ENCODE measurements at regions not wholly inside any gene's neighbourhood (a gene's known extent, or its start where the extent isn't known, plus 50 kb on each side); places are given as distances from the start of the nearest gene placed in this dataset.

GRCh38 chr12:92505254-92506231 lies 197.2 kb upstream of the PLEKHG7 start:
- peaks cover 19% of the 10 kb centered on the region for H3K9me3 Mint-ChIP-seq
- H3K27ac Mint-ChIP-seq: peak overlapping the region; percentile 92
- peaks cover 3% of the 10 kb centered on the region for H3K36me3 Mint-ChIP-seq (ENCODE audit: low read depth)
- ATAC-seq (peak; percentile 61), DNase-seq (peak; percentile 62)
- H3K27me3 Mint-ChIP-seq: no peaks in the 10 kb centered on the region
- peaks cover 71% of the 10 kb centered on the region for H3K4me1 Mint-ChIP-seq
- peak overlapping the region; percentile 69 for H3K4me3 Mint-ChIP-seq

- Mint-ChIP-seq H3K9me3 (peaks cover 10% of the 10 kb centered on the region), H3K4me1 (peaks cover 68% of the 10 kb centered on the region), H3K27me3 (no peaks in the 10 kb centered on the region), H3K36me3 (ENCODE audit: low read depth) (peaks cover 2% of the 10 kb centered on the region), H3K27ac (peak overlapping the region; percentile 92), H3K4me3 (no peak overlapping the region)
- no peak for ATAC-seq
- DNase-seq: no peak
Measured at GRCh38 chr12:92504594-92504981, 198.2 kb upstream of the PLEKHG7 start.

GRCh38 chr12:92503971-92504593 lies 198.7 kb upstream of the PLEKHG7 start:
- peaks cover 68% of the 10 kb centered on the region for H3K4me1 Mint-ChIP-seq
- H3K27ac Mint-ChIP-seq: peak overlapping the region; percentile 92
- H3K4me3 Mint-ChIP-seq: no peak overlapping the region

GRCh38 chr12:92503029-92503931 lies 199.5 kb upstream of the PLEKHG7 start:
- H3K9me3 Mint-ChIP-seq: peaks cover 5% of the 10 kb centered on the region
- ATAC-seq (peak; percentile 77), DNase-seq (peak; percentile 17)
- H3K4me3 Mint-ChIP-seq: peak overlapping the region; percentile 44
- peaks cover 2% of the 10 kb centered on the region for H3K36me3 Mint-ChIP-seq (ENCODE audit: low read depth)
- peaks cover 65% of the 10 kb centered on the region for H3K4me1 Mint-ChIP-seq
- H3K27me3 Mint-ChIP-seq: no peaks in the 10 kb centered on the region
- peak overlapping the region; percentile 92 for H3K27ac Mint-ChIP-seq

More at GRCh38 chr12:92503971-92504593, 198.7 kb upstream of the PLEKHG7 start:
- ATAC-seq (no peak), DNase-seq (no peak)
- H3K36me3 Mint-ChIP-seq (ENCODE audit: low read depth): peaks cover 2% of the 10 kb centered on the region
- H3K27me3 Mint-ChIP-seq: no peaks in the 10 kb centered on the region
- peaks cover 6% of the 10 kb centered on the region for H3K9me3 Mint-ChIP-seq

- peak overlapping the region; percentile 92 for H3K27ac Mint-ChIP-seq
- H3K27me3 Mint-ChIP-seq: no peaks in the 10 kb centered on the region
- H3K36me3 Mint-ChIP-seq (ENCODE audit: low read depth): no peaks in the 10 kb centered on the region
- peak overlapping the region; percentile 44 for H3K4me3 Mint-ChIP-seq
- DNase-seq (peak; percentile 29), ATAC-seq (peak; percentile 35)
- H3K9me3 Mint-ChIP-seq: no peaks in the 10 kb centered on the region
- H3K4me1 Mint-ChIP-seq: peaks cover 60% of the 10 kb centered on the region
Measured at GRCh38 chr12:92502417-92503028, 200.3 kb upstream of the PLEKHG7 start.

- no peak overlapping the region for H3K4me3 Mint-ChIP-seq
- H3K27me3 Mint-ChIP-seq: no peaks in the 10 kb centered on the region
- peaks cover 43% of the 10 kb centered on the region for H3K4me1 Mint-ChIP-seq
- no peak for DNase-seq
- H3K36me3 Mint-ChIP-seq (ENCODE audit: low read depth): no peaks in the 10 kb centered on the region
- no peak overlapping the region for H3K27ac Mint-ChIP-seq
- H3K9me3 Mint-ChIP-seq: peaks cover 18% of the 10 kb centered on the region
- no peak for ATAC-seq
Measured at GRCh38 chr12:92496790-92497189, 206.0 kb upstream of the PLEKHG7 start.

GRCh38 chr12:92495108-92495507 lies 207.7 kb upstream of the PLEKHG7 start:
- Mint-ChIP-seq H3K9me3 (peaks cover 26% of the 10 kb centered on the region), H3K4me1 (peaks cover 39% of the 10 kb centered on the region), H3K4me3 (no peak overlapping the region), H3K27me3 (no peaks in the 10 kb centered on the region), H3K36me3 (ENCODE audit: low read depth) (peaks cover 10% of the 10 kb centered on the region), H3K27ac (peak overlapping the region; percentile 22)
- ATAC-seq: no peak
- DNase-seq: no peak

GRCh38 chr12:92493816-92494215 lies 209.0 kb upstream of the PLEKHG7 start:
- Mint-ChIP-seq H3K27ac (peak overlapping the region; percentile 85), H3K36me3 (ENCODE audit: low read depth) (peaks cover 14% of the 10 kb centered on the region), H3K4me1 (peaks cover 50% of the 10 kb centered on the region), H3K4me3 (no peak overlapping the region), H3K9me3 (peaks cover 26% of the 10 kb centered on the region), H3K27me3 (no peaks in the 10 kb centered on the region)
- ATAC-seq: peak; percentile 85
- no peak for DNase-seq

- peaks cover 14% of the 10 kb centered on the region for H3K36me3 Mint-ChIP-seq (ENCODE audit: low read depth)
- peaks cover 26% of the 10 kb centered on the region for H3K9me3 Mint-ChIP-seq
- H3K4me3 Mint-ChIP-seq: no peak overlapping the region
- H3K4me1 Mint-ChIP-seq: peaks cover 58% of the 10 kb centered on the region
- no peaks in the 10 kb centered on the region for H3K27me3 Mint-ChIP-seq
- DNase-seq (no peak), ATAC-seq (no peak)
- H3K27ac Mint-ChIP-seq: peak overlapping the region; percentile 85
Measured at GRCh38 chr12:92492995-92493394, 209.8 kb upstream of the PLEKHG7 start.

- no peak overlapping the region for H3K4me3 Mint-ChIP-seq
- ATAC-seq (no peak), DNase-seq (no peak)
- H3K27me3 Mint-ChIP-seq: no peaks in the 10 kb centered on the region
- no peak overlapping the region for H3K27ac Mint-ChIP-seq
- peaks cover 26% of the 10 kb centered on the region for H3K9me3 Mint-ChIP-seq
- peaks cover 57% of the 10 kb centered on the region for H3K4me1 Mint-ChIP-seq
- peaks cover 14% of the 10 kb centered on the region for H3K36me3 Mint-ChIP-seq (ENCODE audit: low read depth)
Measured at GRCh38 chr12:92492291-92492690, 210.5 kb upstream of the PLEKHG7 start.

GRCh38 chr12:92489781-92490180 lies 213.0 kb upstream of the PLEKHG7 start:
- Mint-ChIP-seq H3K4me1 (peaks cover 63% of the 10 kb centered on the region), H3K9me3 (peaks cover 21% of the 10 kb centered on the region), H3K4me3 (no peak overlapping the region), H3K27me3 (no peaks in the 10 kb centered on the region), H3K27ac (no peak overlapping the region), H3K36me3 (ENCODE audit: low read depth) (peaks cover 14% of the 10 kb centered on the region)
- DNase-seq (no peak), ATAC-seq (no peak)

GRCh38 chr12:92488735-92489134 lies 214.1 kb upstream of the PLEKHG7 start:
- H3K4me1 Mint-ChIP-seq: peaks cover 52% of the 10 kb centered on the region
- peaks cover 14% of the 10 kb centered on the region for H3K36me3 Mint-ChIP-seq (ENCODE audit: low read depth)
- peaks cover 19% of the 10 kb centered on the region for H3K9me3 Mint-ChIP-seq
- no peak overlapping the region for H3K4me3 Mint-ChIP-seq
- H3K27ac Mint-ChIP-seq: peak overlapping the region; percentile 69
- DNase-seq (no peak), ATAC-seq (no peak)
- no peaks in the 10 kb centered on the region for H3K27me3 Mint-ChIP-seq

GRCh38 chr12:92487138-92487485 lies 215.7 kb upstream of the PLEKHG7 start:
- no peak overlapping the region for H3K27ac Mint-ChIP-seq
- no peaks in the 10 kb centered on the region for H3K27me3 Mint-ChIP-seq
- no peak for ATAC-seq

More at GRCh38 chr12:92487138-92487485, 215.7 kb upstream of the PLEKHG7 start:
- peaks cover 14% of the 10 kb centered on the region for H3K36me3 Mint-ChIP-seq (ENCODE audit: low read depth)
- peaks cover 11% of the 10 kb centered on the region for H3K9me3 Mint-ChIP-seq
- H3K4me1 Mint-ChIP-seq: peaks cover 44% of the 10 kb centered on the region
- H3K4me3 Mint-ChIP-seq: no peak overlapping the region
- no peak for DNase-seq
